SK-N-MC (cell line): ENCODE measurements at regions not wholly inside any gene's neighbourhood (a gene's known extent, or its start where the extent isn't known, plus 50 kb on each side); places are given as distances from the start of the nearest gene placed in this dataset.

Source experiments
- DNase-seq: peaks from one replicate; pipeline ENCODE4 v3.0.0-alpha.2; 2011; ENCODE audit warnings: low read depth, low spot score
- H3K27ac ChIP-seq: fragments of 200-600 bp; sonication (generic); 2 replicates; pipeline ENCODE4 v1.5.1; 2016; ENCODE audit warnings: mixed run types
- H3K36me3 ChIP-seq: fragments of 200-600 bp; sonication (generic); 2 replicates; pipeline ENCODE4 v1.6.1; 2017; ENCODE audit warnings: antibody characterized with exemption, low read length, mixed read lengths; ENCODE audit not compliant: insufficient read depth
- H3K4me3 ChIP-seq: fragments of 200-600 bp; sonication (generic); 2 replicates; pipeline ENCODE4 v1.5.1; 2016
- H3K9ac ChIP-seq: fragments of 200-600 bp; sonication (generic); 2 replicates; pipeline ENCODE4 v1.8.0; 2017; ENCODE audit warnings: mixed run types, mixed read lengths; ENCODE audit not compliant: insufficient read length
- H3K9me3 ChIP-seq: fragments of 200-600 bp; sonication (generic); 2 replicates; pipeline ENCODE4 v1.6.1; 2017; ENCODE audit warnings: low read depth, mild to moderate bottlenecking, antibody characterized with exemption, low read length, moderate library complexity, mixed read lengths
- EZH2 ChIP-seq: fragments of 200-600 bp; sonication (generic); IDR thresholded peaks from one replicate; pipeline ENCODE4 v1.6.1; 2017; ENCODE audit warnings: antibody characterized with exemption
- FOXP2 ChIP-seq: optimal IDR thresholded peaks from 2 replicates; pipeline ENCODE3; 2011; ENCODE audit warnings: mild to moderate bottlenecking, moderate library complexity; ENCODE audit not compliant: insufficient read depth; ENCODE audit errors: extremely low read length, control extremely low read depth
- POLR2AphosphoS5 ChIP-seq: IDR thresholded peaks from 2 replicates; pipeline ENCODE4 v1.6.1; 2012; ENCODE audit warnings: mild to moderate bottlenecking, low read depth, low read length, borderline replicate concordance

DNA sequence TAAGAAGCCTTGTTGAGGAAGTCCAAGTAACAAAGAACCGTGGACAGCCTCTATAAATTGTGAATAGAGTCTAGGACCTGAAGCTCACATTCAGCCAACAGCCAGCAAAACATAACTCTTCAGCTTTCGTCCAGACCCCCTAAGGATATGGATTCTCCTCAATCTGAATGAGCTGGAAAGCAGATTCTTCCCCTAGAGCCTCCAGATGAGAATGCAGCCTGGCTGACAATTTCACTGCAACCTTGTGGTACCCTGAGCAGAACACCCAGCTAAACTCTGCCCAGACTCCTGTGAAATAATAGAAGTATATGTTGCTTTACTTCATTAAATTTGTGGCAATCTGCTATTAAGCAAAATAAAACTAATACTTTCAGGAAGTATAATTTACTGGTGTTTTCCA is 483.5 kb upstream of the SLC8A1 start:
- TF ChIP-seq POLR2AphosphoS5, result no peak
- no peak for TF ChIP-seq FOXP2
- TF ChIP-seq EZH2, result no peak
- no peaks in the 10 kb centered on the region for H3K36me3 ChIP-seq
- no peak overlapping the region for H3K4me3 ChIP-seq
- H3K9ac ChIP-seq, result no peak overlapping the region
- no peak overlapping the region for H3K27ac ChIP-seq
- H3K9me3 ChIP-seq, result no peaks in the 10 kb centered on the region
- no peak for DNase-seq

DNA sequence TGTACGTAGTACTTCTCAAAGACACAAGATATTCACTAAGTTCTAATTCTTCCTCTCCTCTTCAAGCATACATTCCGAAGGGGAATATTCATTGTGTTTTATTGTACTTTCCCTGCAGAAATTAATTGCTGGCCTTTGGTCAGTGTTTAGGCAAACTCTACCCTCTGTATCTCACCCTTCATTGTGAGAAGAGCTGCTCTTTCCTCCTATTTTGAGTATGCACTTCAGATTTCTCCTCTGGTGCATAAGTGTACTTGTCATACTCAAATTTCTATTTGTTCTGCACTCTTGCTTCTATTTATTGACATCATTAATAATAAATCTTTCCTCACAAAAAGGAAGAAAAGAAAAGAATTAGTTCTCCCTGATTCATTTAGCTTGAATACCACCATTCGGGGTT is 485.4 kb upstream of the SLC8A1 start:
- DNase-seq, result no peak
- no peak overlapping the region for H3K4me3 ChIP-seq
- H3K36me3 ChIP-seq, result no peaks in the 10 kb centered on the region
- H3K27ac ChIP-seq, result no peak overlapping the region
- no peaks in the 10 kb centered on the region for H3K9me3 ChIP-seq
- H3K9ac ChIP-seq, result no peak overlapping the region
- no peak for TF ChIP-seq EZH2
- no peak for TF ChIP-seq FOXP2
- TF ChIP-seq POLR2AphosphoS5, result no peak

DNA sequence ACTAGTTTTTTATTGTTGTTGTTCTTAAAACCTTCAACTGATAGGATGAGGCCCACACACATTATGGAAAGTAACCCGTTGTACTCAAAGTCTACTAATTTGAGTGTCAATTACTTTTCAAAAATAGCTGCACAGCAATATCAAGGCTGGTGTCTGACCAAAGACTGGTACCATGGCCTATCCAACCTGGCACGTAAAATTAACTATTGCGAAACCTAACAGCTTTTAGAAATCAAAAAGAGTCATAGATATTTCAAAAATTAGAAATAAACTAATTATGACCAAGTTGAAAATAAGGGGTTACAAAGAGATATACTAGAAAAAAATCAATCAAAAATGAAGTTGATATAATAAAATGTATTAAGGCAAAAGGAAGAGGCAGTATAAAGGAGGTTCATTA is 501.5 kb upstream of the SLC8A1 start:
- H3K27ac ChIP-seq, result no peak overlapping the region
- no peak overlapping the region for H3K9ac ChIP-seq
- no peaks in the 10 kb centered on the region for H3K36me3 ChIP-seq
- H3K9me3 ChIP-seq, result no peaks in the 10 kb centered on the region
- TF ChIP-seq POLR2AphosphoS5 (no peak), FOXP2 (no peak), EZH2 (no peak)
- H3K4me3 ChIP-seq, result no peak overlapping the region
- no peak for DNase-seq

DNA sequence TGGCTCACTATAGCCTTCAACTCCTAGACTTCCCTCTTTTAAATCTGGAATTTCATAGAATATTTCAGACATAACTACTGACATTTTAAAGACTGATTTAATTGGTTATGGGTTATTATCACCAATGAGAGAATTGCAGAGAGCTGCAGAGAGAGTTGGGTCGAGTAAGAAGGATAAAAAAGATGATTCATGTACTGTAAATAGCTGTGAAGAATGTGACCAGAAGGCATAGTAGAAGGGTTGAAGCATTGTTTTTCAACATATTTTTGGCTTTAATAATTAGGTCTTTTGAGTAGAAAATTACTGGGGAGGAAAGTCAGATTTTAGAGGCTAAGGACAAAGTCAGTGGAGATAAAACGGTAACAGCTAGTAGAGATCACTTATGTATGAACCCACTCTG is 503.2 kb upstream of the SLC8A1 start:
- Histone ChIP-seq H3K9ac (no peak overlapping the region), H3K36me3 (no peaks in the 10 kb centered on the region), H3K4me3 (no peak overlapping the region), H3K27ac (no peak overlapping the region), H3K9me3 (no peaks in the 10 kb centered on the region)
- no peak for DNase-seq
- TF ChIP-seq FOXP2 (no peak), POLR2AphosphoS5 (no peak)

DNA sequence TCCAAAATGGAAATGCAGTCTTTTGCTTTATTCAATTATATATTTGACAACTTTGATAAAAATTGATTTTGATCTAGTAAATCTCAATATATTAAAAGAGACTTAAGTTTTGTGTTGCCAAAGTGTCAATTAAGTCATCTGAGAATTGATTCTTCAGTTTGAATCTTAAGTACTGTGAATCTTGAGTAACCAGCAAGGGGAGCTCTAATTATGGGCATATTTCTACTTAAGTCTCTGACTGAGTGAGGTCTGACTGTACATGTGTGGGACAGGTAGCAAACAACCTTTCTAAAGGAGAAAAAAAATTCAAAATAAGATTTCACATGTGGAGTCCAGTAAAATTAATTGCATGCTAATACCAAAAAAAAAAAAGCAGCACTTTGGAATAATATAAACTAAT is 503.7 kb upstream of the SLC8A1 start:
- no peak overlapping the region for H3K4me3 ChIP-seq
- no peaks in the 10 kb centered on the region for H3K9me3 ChIP-seq
- no peaks in the 10 kb centered on the region for H3K36me3 ChIP-seq
- no peak for DNase-seq
- H3K9ac ChIP-seq, result no peak overlapping the region
- no peak for TF ChIP-seq POLR2AphosphoS5
- H3K27ac ChIP-seq, result no peak overlapping the region

DNA sequence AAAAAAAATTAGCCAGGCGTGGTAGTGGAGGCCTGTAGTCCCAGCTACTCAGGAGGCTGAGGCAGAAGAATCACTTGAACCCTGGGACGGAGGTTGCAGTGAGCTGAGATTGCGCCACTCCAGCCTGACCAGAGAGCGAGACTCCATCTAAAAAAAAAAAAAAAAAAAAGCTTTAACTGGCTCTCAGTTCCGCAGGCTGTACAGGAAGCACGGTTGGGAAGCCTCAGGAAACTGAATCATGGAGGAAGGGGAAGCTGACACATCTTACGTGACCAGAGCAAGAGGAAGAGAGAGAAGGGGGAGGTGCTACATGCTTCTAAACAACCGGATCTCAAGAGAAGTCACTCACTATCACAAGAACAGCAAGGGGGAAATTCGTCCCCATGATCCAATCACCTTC is 505.6 kb upstream of the SLC8A1 start:
- H3K9ac ChIP-seq, result no peak overlapping the region
- H3K36me3 ChIP-seq, result no peaks in the 10 kb centered on the region
- no peak for TF ChIP-seq POLR2AphosphoS5
- no peak for TF ChIP-seq FOXP2
- no peak for TF ChIP-seq EZH2
- DNase-seq, result no peak
- H3K9me3 ChIP-seq, result no peaks in the 10 kb centered on the region
- H3K4me3 ChIP-seq, result no peak overlapping the region
- no peak overlapping the region for H3K27ac ChIP-seq

DNA sequence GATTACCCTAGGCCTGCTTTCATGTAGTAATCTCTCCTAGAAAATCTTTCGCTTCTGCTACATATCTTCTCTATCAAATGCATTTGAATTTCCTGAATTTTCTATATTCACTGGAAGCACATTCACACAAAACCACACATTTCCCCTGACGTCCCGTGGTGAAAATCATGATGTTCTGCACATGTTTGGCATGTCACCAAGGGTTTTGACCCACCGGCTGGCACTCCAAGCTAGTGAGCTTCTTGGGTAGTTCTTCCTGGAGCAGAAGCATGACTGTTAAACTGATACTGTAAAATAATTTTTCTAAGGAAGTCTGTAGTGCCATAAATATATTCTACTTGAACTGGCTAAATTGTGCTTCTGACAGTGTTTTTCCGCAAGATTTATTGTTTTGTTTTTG is 510.1 kb upstream of the SLC8A1 start:
- H3K9ac ChIP-seq, result no peak overlapping the region
- TF ChIP-seq POLR2AphosphoS5 (no peak), EZH2 (no peak), FOXP2 (no peak)
- DNase-seq, result peak; percentile 10
- H3K27ac ChIP-seq, result no peak overlapping the region
- H3K36me3 ChIP-seq, result no peaks in the 10 kb centered on the region
- no peaks in the 10 kb centered on the region for H3K9me3 ChIP-seq
- H3K4me3 ChIP-seq, result no peak overlapping the region

DNA sequence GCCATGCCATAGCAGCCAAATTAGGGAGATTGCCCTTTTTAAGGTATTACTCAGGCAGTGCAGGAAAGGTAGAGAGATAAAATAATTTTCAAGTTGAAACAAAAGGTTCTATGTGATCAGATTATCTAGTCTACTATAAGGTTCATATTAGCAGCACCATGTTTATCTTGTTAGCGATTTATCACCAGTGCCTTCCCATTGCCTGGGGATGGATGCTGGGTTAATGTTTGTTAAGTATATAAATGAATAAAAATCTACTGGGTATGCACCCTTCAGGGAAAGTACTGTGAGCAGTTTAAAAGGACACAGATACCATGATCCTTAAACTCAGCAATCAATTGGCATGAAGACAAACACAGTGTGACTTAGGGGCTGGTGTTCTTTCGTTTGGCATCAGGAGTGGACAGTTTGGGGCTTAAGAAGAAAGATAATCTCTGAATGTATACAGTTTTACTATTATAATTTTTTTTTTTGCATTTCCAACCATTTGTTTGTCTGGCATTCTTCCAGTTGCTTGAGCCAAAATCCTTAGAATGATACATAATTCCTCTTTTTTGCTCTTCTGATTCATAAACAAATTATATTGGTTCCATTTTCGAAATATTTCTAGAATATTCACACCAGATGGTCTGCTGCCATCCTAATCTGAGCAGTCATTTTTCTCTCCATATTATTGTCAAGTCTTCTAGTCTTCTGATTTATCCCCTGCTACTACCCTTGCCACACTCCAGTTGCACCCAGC is 512.8 kb upstream of the SLC8A1 start:
- no peak for TF ChIP-seq EZH2
- no peak for TF ChIP-seq POLR2AphosphoS5
- TF ChIP-seq FOXP2, result no peak
- H3K27ac ChIP-seq, result no peak overlapping the region
- H3K9me3 ChIP-seq, result no peaks in the 10 kb centered on the region
- H3K4me3 ChIP-seq, result no peak overlapping the region
- no peak for DNase-seq
- H3K36me3 ChIP-seq, result no peaks in the 10 kb centered on the region
- no peak overlapping the region for H3K9ac ChIP-seq

DNA sequence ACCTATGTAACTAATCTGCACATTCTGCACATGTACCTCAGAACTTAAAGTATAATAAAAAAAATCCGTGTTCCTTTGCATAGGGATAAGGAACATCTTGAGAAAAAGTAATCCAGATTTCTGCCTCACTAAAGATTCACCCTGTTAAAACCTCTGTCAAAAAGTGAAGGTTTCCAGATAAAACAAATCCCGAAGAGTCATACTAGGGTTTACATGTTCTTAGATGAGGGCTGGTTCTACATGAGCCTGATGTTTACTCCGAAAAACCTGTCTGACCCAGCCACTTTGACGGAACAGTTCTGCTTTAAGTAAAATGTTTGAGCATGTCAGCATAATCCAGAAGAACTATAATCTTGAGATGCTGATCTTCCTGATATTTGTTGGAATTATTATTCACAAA is 515.6 kb upstream of the SLC8A1 start:
- no peak overlapping the region for H3K27ac ChIP-seq
- no peaks in the 10 kb centered on the region for H3K9me3 ChIP-seq
- H3K4me3 ChIP-seq, result no peak overlapping the region
- H3K36me3 ChIP-seq, result no peaks in the 10 kb centered on the region
- H3K9ac ChIP-seq, result no peak overlapping the region
- DNase-seq, result no peak
- TF ChIP-seq EZH2 (no peak), POLR2AphosphoS5 (no peak), FOXP2 (no peak)
